K562 (cell line): ENCODE measurements at regions not wholly inside any gene's neighbourhood (a gene's known extent, or its start where the extent isn't known, plus 50 kb on each side); places are given as distances from the start of the nearest gene placed in this dataset.

ENCODE experiments used
- ATAC-seq: fragments of 200-7000 bp; cut with Tn5 transposase; 3 replicates; pipeline ENCODE4 v1.9.1; 2020; ENCODE audit warnings: moderate library complexity
- BruUV-seq: library from RNA; stranded (reverse); fragments of 400-500 nt; replicated peaks from 2 replicates; lab custom pipeline; 2021; lab: Mats Ljungman, UMichigan
- CTCF ChIA-PET: fragments of 300-600 bp; formaldehyde crosslinking; extraction: SDS; loops from one replicate; lab custom pipeline; 2021; ENCODE audit warnings: low intra/inter-chr PET ratio; lab: Yijun Ruan, JAX
- POLR2A ChIA-PET: fragments of 300-600, 350-650 bp; sonication (Branson Sonifier 250); formaldehyde crosslinking; extraction: SDS; loops from one replicate; lab custom pipeline; 2021; ENCODE audit warnings: antibody characterized with exemption, inconsistent platforms; lab: Yijun Ruan, JAX
- DNase-seq, 4 experiments: peaks; one replicate each; pipeline versions ENCODE4 v3.0.0 to v3.0.0-alpha.2; 2011 to 2018; ENCODE audit warnings: low spot score in 3 of 4, mixed read lengths in 3 of 4; ENCODE audit errors: extremely low read depth in 1 of 4
- FAIRE-seq: peaks from 2 replicates; lab custom pipeline; 2011; peaks lifted over from hg19 to GRCh38; lab: Jason Lieb, UNC
- H2AFZ ChIP-seq: 2 replicates; pipeline ENCODE4 v1.6.0; 2011; ENCODE audit warnings: low read depth, low read length, control low read depth, inconsistent platforms
- H3K27ac ChIP-seq: fragments of 200-600 bp; 3 replicates; pipeline ENCODE4 v1.8.0; 2011; ENCODE audit warnings: low read depth, mild to moderate bottlenecking, control low read depth, inconsistent platforms, low read length, moderate library complexity, mixed read lengths; ENCODE audit errors: extremely low read depth
- H3K27me3 ChIP-seq, 2 experiments: fragments of 300-600 bp in 1 of 2; 2 replicates in 1 of 2; 3 replicates in 1 of 2; pipeline versions ENCODE4 v1.6.0 to v1.8.0; 2011; ENCODE audit warnings: inconsistent platforms in 2 of 2, low read length in 2 of 2, mild to moderate bottlenecking in 1 of 2, mixed read lengths in 1 of 2, moderate library complexity in 1 of 2; ENCODE audit not compliant: control insufficient read depth in 2 of 2, insufficient read depth in 2 of 2
- H3K36me3 ChIP-seq: fragments of 300-600 bp; 3 replicates; pipeline ENCODE4 v1.8.0; 2011; ENCODE audit warnings: mild to moderate bottlenecking, low read length, inconsistent platforms; ENCODE audit not compliant: control insufficient read depth, insufficient read depth
- H3K4me1 ChIP-seq, 2 experiments: fragments of 200-600 bp in 1 of 2; replicated peaks in 1 of 2; 2 replicates in 1 of 2; 3 replicates in 1 of 2; pipeline versions ENCODE4 v1.5.1 to v1.8.0; 2011; ENCODE audit warnings: inconsistent platforms in 2 of 2, low read length in 2 of 2, mild to moderate bottlenecking in 1 of 2, mixed read lengths in 1 of 2, moderate library complexity in 1 of 2; ENCODE audit not compliant: control insufficient read depth in 2 of 2, insufficient read depth in 2 of 2
- H3K4me2 ChIP-seq: 2 replicates; pipeline ENCODE4 v1.6.1; 2011; ENCODE audit warnings: low read length, control low read depth, inconsistent platforms, mixed read lengths; ENCODE audit not compliant: insufficient read depth
- H3K4me3 ChIP-seq: fragments of 200-600 bp; sonication (generic), shearing (Covaris generic); 2 replicates; pipeline ENCODE4 v1.5.1; 2016; ENCODE audit warnings: control low read depth, inconsistent platforms
- H3K79me2 ChIP-seq: fragments of 200-600 bp; 3 replicates; pipeline ENCODE4 v1.8.0; 2011; ENCODE audit warnings: low read length, inconsistent platforms; ENCODE audit not compliant: control insufficient read depth, insufficient read depth
- H3K9ac ChIP-seq, 2 experiments: 2 replicates each; pipeline versions ENCODE4 v1.6.0 to v1.6.1; 2011; ENCODE audit warnings: low read depth in 2 of 2, low read length in 2 of 2, control low read depth in 1 of 2, inconsistent platforms in 1 of 2, mild to moderate bottlenecking in 1 of 2, mixed read lengths in 1 of 2; ENCODE audit not compliant: insufficient read depth in 1 of 2
- H3K9me1 ChIP-seq: one replicate; pipeline ENCODE4 v1.6.0; 2011; ENCODE audit warnings: inconsistent platforms, mild to moderate bottlenecking, low read length, moderate library complexity; ENCODE audit not compliant: control insufficient read depth, insufficient read depth
- H3K9me3 ChIP-seq: replicated peaks from 2 replicates; pipeline ENCODE4 v1.5.1; 2011; ENCODE audit warnings: low read depth, low read length, inconsistent platforms; ENCODE audit not compliant: control insufficient read depth, insufficient read depth
- H4K20me1 ChIP-seq: replicated peaks from 2 replicates; pipeline ENCODE4 v1.6.1; 2011; ENCODE audit warnings: low read length, inconsistent platforms, mixed read lengths; ENCODE audit not compliant: control insufficient read depth, insufficient read depth
- ETV5 ChIP-seq: sonication (generic); formaldehyde crosslinking; IDR thresholded peaks from 2 replicates; pipeline ENCODE4 v1.4.0; 2020; ENCODE audit warnings: low read depth, mild to moderate bottlenecking, missing genetic modification reagents
- FUS ChIP-seq: fragments of 200-400 bp; formaldehyde crosslinking; optimal IDR thresholded peaks from 2 replicates; pipeline ENCODE3; 2017; ENCODE audit warnings: low read depth, low read length
- RBFOX2 ChIP-seq: fragments of 200-400 bp; formaldehyde crosslinking; IDR thresholded peaks from 2 replicates; pipeline ENCODE4 v1.6.1; 2017; ENCODE audit warnings: low read depth, mild to moderate bottlenecking, low read length, moderate library complexity
- SAP30 ChIP-seq: fragments of 200-600 bp; sonication (generic); IDR thresholded peaks from 2 replicates; pipeline ENCODE4 v1.6.1; 2012; ENCODE audit warnings: borderline replicate concordance, low read depth, mild to moderate bottlenecking, moderate library complexity, low read length, control low read depth, inconsistent platforms; ENCODE audit not compliant: insufficient read depth, poor library complexity, severe bottlenecking
- SIX5 ChIP-seq, 2 experiments: IDR thresholded peaks; 2 replicates each; pipeline ENCODE4 v1.6.1; 2011; ENCODE audit warnings: low read length in 2 of 2, borderline replicate concordance in 1 of 2, low read depth in 1 of 2, mild to moderate bottlenecking in 1 of 2, moderate library complexity in 1 of 2; ENCODE audit not compliant: insufficient read depth in 1 of 2
- STAT5A ChIP-seq: IDR thresholded peaks from 2 replicates; pipeline ENCODE4 v1.6.1; 2012; ENCODE audit warnings: low read length, inconsistent platforms, borderline replicate concordance
- STAT5B ChIP-seq: fragments of 250-450 bp; sonication (Bioruptor Pico); IDR thresholded peaks from 2 replicates; pipeline ENCODE4 v1.8.0; 2021; ENCODE audit warnings: mild to moderate bottlenecking, inconsistent platforms
- XRCC5 ChIP-seq: fragments of 200-400 bp; formaldehyde crosslinking; IDR thresholded peaks from 2 replicates; pipeline ENCODE4 v1.6.1; 2017; ENCODE audit warnings: low read depth, mild to moderate bottlenecking, low read length
- ZNF644 ChIP-seq: fragments of 200-800 bp; sonication (Bioruptor generic); IDR thresholded peaks from 2 replicates; pipeline ENCODE4 v1.6.1; 2016; ENCODE audit warnings: low read depth, missing genetic modification characterization, missing compliant biosample characterization
- WGBS: fragments of 100-300 bp; shearing (Covaris generic); methylation state at CpG from one replicate; pipeline ENCODE4 v1.1.6; 2016; ENCODE audit warnings: low coverage, mixed read lengths; ENCODE audit not compliant: insufficient coverage; ENCODE audit errors: missing lambda C conversion rate; 5-methylcytosine and 5-hydroxymethylcytosine counted together
- in situ Hi-C: fragments of 300-500 bp; cut with MboI; formaldehyde crosslinking; loops from 4 replicates; pipeline ENCODE4 v1.15.0; 2018; ENCODE audit warnings: inconsistent platforms, mixed read lengths
- intact Hi-C: fragments of 100-400 bp; cut with micrococcal nuclease; formaldehyde crosslinking; loops from 2 replicates; pipeline ENCODE4 v1.14.2; 2022
- TF ChIP-seq, protein P1 (sequence below): fragments of 250-450 bp; sonication (Bioruptor Pico); IDR thresholded peaks from 2 replicates; pipeline ENCODE4 v1.5.1; 2021; ENCODE audit warnings: mild to moderate bottlenecking
- TF ChIP-seq, protein P2 (sequence below): fragments of 450-650 bp; formaldehyde crosslinking; IDR thresholded peaks from 2 replicates; pipeline ENCODE4 v1.4.0; 2020; ENCODE audit warnings: mild to moderate bottlenecking, moderate library complexity

DNA sequence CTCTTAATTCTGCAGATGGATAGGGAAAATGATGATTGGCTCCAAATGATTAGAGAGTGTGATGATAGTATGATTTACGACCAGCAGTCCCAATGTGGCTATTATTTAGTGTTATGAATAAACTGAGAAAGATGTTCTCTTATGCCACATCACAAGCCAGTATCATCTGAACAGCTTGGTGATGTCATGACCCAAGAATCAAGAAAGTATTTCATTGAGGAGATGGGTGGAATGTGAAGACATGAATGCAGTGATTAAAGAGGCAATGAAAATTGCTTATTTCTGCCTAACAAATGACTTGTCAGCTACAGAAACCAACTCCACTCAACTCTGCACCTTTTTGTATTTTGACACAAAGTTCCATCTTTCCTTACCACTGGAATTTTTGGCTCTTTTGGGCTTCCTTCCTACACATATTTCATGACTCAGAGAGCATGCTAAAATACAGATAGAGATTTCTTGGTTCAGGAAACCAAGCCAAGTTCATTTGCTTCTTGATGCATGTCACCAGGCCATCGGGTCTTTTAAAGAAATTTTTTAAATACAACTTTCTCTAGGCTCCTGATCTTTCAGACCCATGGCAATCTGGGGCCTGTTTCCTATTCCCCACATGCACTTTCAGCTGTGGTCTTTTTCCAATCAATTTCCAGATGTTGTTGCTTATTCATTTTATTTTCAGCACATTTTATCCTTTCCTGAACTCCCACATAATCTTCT lies 174.2 kb downstream of the HHIP start:
- Histone ChIP-seq H3K4me2 (no peak overlapping the region), H4K20me1 (no peaks in the 10 kb centered on the region), H3K4me1 (no peaks in the 10 kb centered on the region), H3K4me3 (no peak overlapping the region), H3K9me1 (no peaks in the 10 kb centered on the region), H3K36me3 (no peaks in the 10 kb centered on the region), H3K27ac (no peak overlapping the region), H3K79me2 (no peaks in the 10 kb centered on the region), H3K27me3 (no peaks in the 10 kb centered on the region), H2AFZ (no peak overlapping the region), H3K9me3 (no peaks in the 10 kb centered on the region), H3K9ac (no peak overlapping the region)
- ATAC-seq (no peak), DNase-seq (no peak), FAIRE-seq (no peak)
- in situ Hi-C loops, result no loop called here
- POLR2A ChIA-PET, result no interaction called here
- intact Hi-C loops, result no loop called here
- CTCF ChIA-PET, result no interaction called here
- 0% methylated on average over 2 of the region's 2 CpGs for WGBS
- no TSS peak for BruUV-seq
- TF ChIP-seq, protein P1, sequence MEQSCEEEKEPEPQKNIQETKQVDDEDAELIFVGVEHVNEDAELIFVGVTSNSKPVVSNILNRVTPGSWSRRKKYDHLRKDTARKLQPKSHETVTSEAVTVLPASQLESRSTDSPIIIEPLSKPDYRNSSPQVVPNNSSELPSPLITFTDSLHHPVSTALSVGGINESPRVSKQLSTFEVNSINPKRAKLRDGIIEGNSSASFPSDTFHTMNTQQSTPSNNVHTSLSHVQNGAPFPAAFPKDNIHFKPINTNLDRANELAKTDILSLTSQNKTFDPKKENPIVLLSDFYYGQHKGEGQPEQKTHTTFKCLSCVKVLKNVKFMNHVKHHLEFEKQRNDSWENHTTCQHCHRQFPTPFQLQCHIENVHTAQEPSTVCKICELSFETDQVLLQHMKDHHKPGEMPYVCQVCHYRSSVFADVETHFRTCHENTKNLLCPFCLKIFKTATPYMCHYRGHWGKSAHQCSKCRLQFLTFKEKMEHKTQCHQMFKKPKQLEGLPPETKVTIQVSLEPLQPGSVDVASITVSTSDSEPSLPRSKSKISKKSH, result no peak
- TF ChIP-seq SIX5 (IDR thresholded peaks at IDR 0.05; ENCODE audit: borderline replicate concordance in 1 of 2, insufficient read depth in 1 of 2, low read depth in 1 of 2, low read length in 2 of 2) (no peak), STAT5B (CRISPR knock-in tag) (no peak), FUS (no peak), ETV5 (CRISPR knock-in tag) (no peak), ZNF644 (tag) (no peak), XRCC5 (no peak), STAT5A (no peak), RBFOX2 (no peak), SAP30 (no peak)
- TF ChIP-seq, protein P2, sequence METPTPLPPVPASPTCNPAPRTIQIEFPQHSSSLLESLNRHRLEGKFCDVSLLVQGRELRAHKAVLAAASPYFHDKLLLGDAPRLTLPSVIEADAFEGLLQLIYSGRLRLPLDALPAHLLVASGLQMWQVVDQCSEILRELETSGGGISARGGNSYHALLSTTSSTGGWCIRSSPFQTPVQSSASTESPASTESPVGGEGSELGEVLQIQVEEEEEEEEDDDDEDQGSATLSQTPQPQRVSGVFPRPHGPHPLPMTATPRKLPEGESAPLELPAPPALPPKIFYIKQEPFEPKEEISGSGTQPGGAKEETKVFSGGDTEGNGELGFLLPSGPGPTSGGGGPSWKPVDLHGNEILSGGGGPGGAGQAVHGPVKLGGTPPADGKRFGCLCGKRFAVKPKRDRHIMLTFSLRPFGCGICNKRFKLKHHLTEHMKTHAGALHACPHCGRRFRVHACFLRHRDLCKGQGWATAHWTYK (CRISPR knock-in tag), result no peak
